Lung (tissue), 11 donors: ENCODE measurements at regions not wholly inside any gene's neighbourhood (a gene's known extent, or its start where the extent isn't known, plus 50 kb on each side); places are given as distances from the start of the nearest gene placed in this dataset.

Experiments used
- ATAC-seq: fragments of 200-7000 bp; cut with Tn5 transposase; one replicate; pipeline ENCODE4 v1.9.1; 2020; ENCODE audit warnings: moderate number of reproducible peaks; ENCODE audit not compliant: insufficient read depth, low FRiP score
- DNase-seq, 3 donors: peaks; one replicate each; pipeline ENCODE4 v3.0.0-alpha.2; 2013 to 2017
- H3K27ac ChIP-seq, 2 donors: one replicate each; pipeline ENCODE4 v1.5.1; 2013; ENCODE audit warnings: mild to moderate bottlenecking in 2 of 2, moderate library complexity in 2 of 2, control low read depth in 1 of 2, inconsistent platforms in 1 of 2, low read depth in 1 of 2, low read length in 1 of 2
- H3K27me3 ChIP-seq, 3 donors: one replicate each; pipeline ENCODE4 v1.5.1; 2013; ENCODE audit warnings: low read length in 2 of 3; ENCODE audit not compliant: control insufficient read depth in 3 of 3, insufficient read depth in 3 of 3
- H3K36me3 ChIP-seq, 4 donors: one replicate each; pipeline ENCODE4 v1.5.1; 2013; ENCODE audit warnings: low read length in 4 of 4, mild to moderate bottlenecking in 1 of 4, moderate library complexity in 1 of 4; ENCODE audit not compliant: control insufficient read depth in 4 of 4, insufficient read depth in 4 of 4
- H3K4me1 ChIP-seq, 5 donors: one replicate each; pipeline ENCODE4 v1.5.1; 2013; ENCODE audit warnings: low read length in 5 of 5, mild to moderate bottlenecking in 2 of 5, moderate library complexity in 1 of 5; ENCODE audit not compliant: control insufficient read depth in 5 of 5, insufficient read depth in 5 of 5
- H3K4me3 ChIP-seq: one replicate; pipeline ENCODE4 v1.5.1; 2013; ENCODE audit warnings: mild to moderate bottlenecking, control low read depth, moderate library complexity
- H3K9ac ChIP-seq, 2 donors: one replicate each; pipeline ENCODE4 v1.5.1; 2013; ENCODE audit warnings: low read length in 2 of 2, control low read depth in 1 of 2; ENCODE audit not compliant: insufficient read depth in 1 of 2
- H3K9me3 ChIP-seq, 4 donors: one replicate each; pipeline ENCODE4 v1.5.1; 2013; ENCODE audit warnings: low read length in 3 of 4, mild to moderate bottlenecking in 1 of 4, moderate library complexity in 1 of 4; ENCODE audit not compliant: control insufficient read depth in 4 of 4, insufficient read depth in 3 of 4
- CTCF ChIP-seq: IDR thresholded peaks from 2 replicates; pipeline ENCODE4 v1.5.1; 2012; ENCODE audit warnings: mild to moderate bottlenecking; ENCODE audit errors: control extremely low read depth, extremely low read depth
- WGBS, 2 donors: extraction: QIAGEN DNeasy Blood & Tissue Kit; methylation state at CpG; one replicate each; pipeline ENCODE4 v1.1.7; 2013; 5-methylcytosine and 5-hydroxymethylcytosine counted together
- donor health status: control.
- donor health status: control.
- donor health status: Bipolar disorder and iron deficiency.
- donor health status: healthy.
- donor health status: DM: yes; HTN: yes; CAD: no.

- no peaks in the 10 kb centered on the region for H3K36me3 ChIP-seq
- 79% methylated on average over 1 of the region's 1 CpG for WGBS, 2 donors
- DNase-seq (no peak), ATAC-seq (no peak)
- no peaks in the 10 kb centered on the region for H3K4me1 ChIP-seq
- no peaks in the 10 kb centered on the region for H3K9me3 ChIP-seq
- H3K27ac ChIP-seq: no peak overlapping the region
- no peaks in the 10 kb centered on the region for H3K27me3 ChIP-seq
- no peak overlapping the region for H3K4me3 ChIP-seq
- H3K9ac ChIP-seq: no peak overlapping the region
- no peak for TF ChIP-seq CTCF
Observed at GRCh38 chr2:209076151-209076550, 347.7 kb upstream of the MAP2 start.

GRCh38 chr2:209086761-209087160 is 337.1 kb upstream of the MAP2 start:
- no peaks in the 10 kb centered on the region for H3K27me3 ChIP-seq
- no peak for TF ChIP-seq CTCF
- no peak for DNase-seq
- no peak for ATAC-seq
- no peaks in the 10 kb centered on the region for H3K9me3 ChIP-seq
- no peaks in the 10 kb centered on the region for H3K4me1 ChIP-seq
- no peak overlapping the region for H3K27ac ChIP-seq
- H3K36me3 ChIP-seq: no peaks in the 10 kb centered on the region
- 82 to 84% methylated on average over 3 of the region's 3 CpGs for WGBS, 2 donors
- no peak overlapping the region for H3K4me3 ChIP-seq
- H3K9ac ChIP-seq: no peak overlapping the region

- Histone ChIP-seq H3K36me3 (no peaks in the 10 kb centered on the region), H3K9ac (no peak overlapping the region), H3K9me3 (peaks cover 0 to 3% (median 0%) of the 10 kb centered on the region in 4 donors), H3K27ac (no peak overlapping the region), H3K4me1 (no peaks in the 10 kb centered on the region), H3K27me3 (no peaks in the 10 kb centered on the region), H3K4me3 (no peak overlapping the region)
- 29 to 64% methylated on average over 1 of the region's 1 CpG for WGBS, 2 donors
- TF ChIP-seq CTCF: no peak
- no peak for ATAC-seq
- no peak for DNase-seq
Observed at GRCh38 chr2:209091056-209091455, 332.8 kb upstream of the MAP2 start.

GRCh38 chr2:209094221-209094620 is 329.6 kb upstream of the MAP2 start:
- Histone ChIP-seq H3K27me3 (no peaks in the 10 kb centered on the region), H3K27ac (no peak overlapping the region), H3K9ac (no peak overlapping the region), H3K9me3 (peaks cover 0 to 3% (median 0%) of the 10 kb centered on the region in 4 donors), H3K4me3 (no peak overlapping the region), H3K36me3 (no peaks in the 10 kb centered on the region), H3K4me1 (no peaks in the 10 kb centered on the region)
- no peak for TF ChIP-seq CTCF
- DNase-seq (no peak), ATAC-seq (no peak)
- 89 to 98% methylated on average over 2 of the region's 2 CpGs for WGBS, 2 donors
